Keratinocyte (primary cell): ENCODE measurements at regions not wholly inside any gene's neighbourhood (a gene's known extent, or its start where the extent isn't known, plus 50 kb on each side); places are given as distances from the start of the nearest gene placed in this dataset.

ENCODE experiments used
- EZH2 ChIP-seq: IDR thresholded peaks from one replicate; pipeline ENCODE4 v1.6.1; 2012; ENCODE audit warnings: inconsistent platforms, mild to moderate bottlenecking, low read length, moderate library complexity
- TF ChIP-seq, protein P1 (sequence below), 3 experiments: IDR thresholded peaks in 1 of 3; conservative IDR thresholded peaks in 1 of 3; optimal IDR thresholded peaks in 1 of 3; 2 replicates in 2 of 3; 3 replicates in 1 of 3; pipeline versions ENCODE3 to v1.5.1; 2011; ENCODE audit warnings: low read length in 3 of 3, mild to moderate bottlenecking in 3 of 3, moderate library complexity in 2 of 3, control low read depth in 1 of 3, inconsistent platforms in 1 of 3; ENCODE audit not compliant: insufficient read depth in 2 of 3; ENCODE audit errors: extremely low read depth in 1 of 3

DNA sequence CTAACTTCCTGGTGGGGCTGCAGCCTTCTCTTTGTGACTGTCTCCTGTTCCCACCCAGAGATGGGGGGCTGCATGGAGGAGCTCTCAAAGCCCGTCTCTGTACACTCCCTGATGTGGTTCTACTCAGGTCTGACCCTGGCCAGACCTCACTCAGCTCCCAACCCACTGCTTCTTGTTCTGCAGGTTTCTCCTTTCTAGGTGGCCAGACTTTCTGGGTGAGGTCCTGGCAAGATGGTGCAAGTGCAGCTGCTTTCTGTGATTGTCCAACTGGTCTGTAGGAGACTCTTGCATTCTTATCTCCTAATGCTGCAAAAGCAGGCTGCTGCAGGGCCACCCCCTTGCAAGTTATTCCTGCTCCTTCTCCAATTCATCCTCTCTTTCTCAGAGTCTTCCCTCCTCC lies 77.4 kb upstream of the XCR1 start:
- TF ChIP-seq EZH2, result no peak
- TF ChIP-seq, protein P1, sequence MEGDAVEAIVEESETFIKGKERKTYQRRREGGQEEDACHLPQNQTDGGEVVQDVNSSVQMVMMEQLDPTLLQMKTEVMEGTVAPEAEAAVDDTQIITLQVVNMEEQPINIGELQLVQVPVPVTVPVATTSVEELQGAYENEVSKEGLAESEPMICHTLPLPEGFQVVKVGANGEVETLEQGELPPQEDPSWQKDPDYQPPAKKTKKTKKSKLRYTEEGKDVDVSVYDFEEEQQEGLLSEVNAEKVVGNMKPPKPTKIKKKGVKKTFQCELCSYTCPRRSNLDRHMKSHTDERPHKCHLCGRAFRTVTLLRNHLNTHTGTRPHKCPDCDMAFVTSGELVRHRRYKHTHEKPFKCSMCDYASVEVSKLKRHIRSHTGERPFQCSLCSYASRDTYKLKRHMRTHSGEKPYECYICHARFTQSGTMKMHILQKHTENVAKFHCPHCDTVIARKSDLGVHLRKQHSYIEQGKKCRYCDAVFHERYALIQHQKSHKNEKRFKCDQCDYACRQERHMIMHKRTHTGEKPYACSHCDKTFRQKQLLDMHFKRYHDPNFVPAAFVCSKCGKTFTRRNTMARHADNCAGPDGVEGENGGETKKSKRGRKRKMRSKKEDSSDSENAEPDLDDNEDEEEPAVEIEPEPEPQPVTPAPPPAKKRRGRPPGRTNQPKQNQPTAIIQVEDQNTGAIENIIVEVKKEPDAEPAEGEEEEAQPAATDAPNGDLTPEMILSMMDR (optimal IDR thresholded peaks at IDR 0.05 in 1 of 3, IDR thresholded peaks at IDR 0.05 in 1 of 3, conservative IDR thresholded peaks at IDR 0.05 in 1 of 3; ENCODE audit: extremely low read depth in 1 of 3, insufficient read depth in 2 of 3, low read length in 3 of 3), result no peak
